ENCODE measurements at regions not wholly inside any gene's neighbourhood (a gene's known extent, or its start where the extent isn't known, plus 50 kb on each side); places are given as distances from the start of the nearest gene placed in this dataset.

DNA sequence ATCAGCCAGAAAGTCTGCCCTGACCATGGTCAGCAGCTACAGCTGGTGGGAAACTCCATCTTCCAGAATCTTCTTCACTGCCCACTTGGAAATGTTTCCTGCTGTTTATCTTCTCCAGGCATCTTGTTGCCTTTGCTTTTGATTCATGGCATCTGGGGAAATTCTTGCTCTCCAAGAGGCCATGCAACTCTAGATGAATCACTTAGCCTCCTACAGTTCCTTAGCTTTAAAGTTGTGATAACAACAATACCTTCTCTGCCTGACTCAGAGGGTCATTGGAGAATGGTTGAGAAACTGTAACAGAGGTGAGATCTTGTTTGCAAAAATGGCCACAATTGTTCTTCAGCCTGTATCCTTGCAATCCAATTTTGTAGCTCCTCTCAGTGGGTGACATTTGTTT, 121.0 kb upstream of the VRK1 start:
- Histone ChIP-seq H2BK120ac (ENCODE audit: low read depth, low read length, poor library complexity, severe bottlenecking) (no peak overlapping the region), H2BK15ac (ENCODE audit: low read depth, low read length) (no peak overlapping the region), H3K27me3 (ENCODE audit: insufficient read depth, low read length) (peaks cover 4% of the 10 kb centered on the region; the same call in 1 of the 2 replicates), H3K14ac (ENCODE audit: insufficient read depth, low read length) (no peak overlapping the region), H4K91ac (ENCODE audit: insufficient read length, low read depth, low read length) (no peak overlapping the region), H3K23ac (ENCODE audit: insufficient read length, low read depth, low read length) (no peak overlapping the region), H3K56ac (ENCODE audit: insufficient read length, low read depth, low read length) (no peak overlapping the region), H2AFZ (ENCODE audit: low read length) (no peak overlapping the region), H4K8ac (replicated peaks; ENCODE audit: insufficient read length, low read depth, low read length) (no peak overlapping the region), H3K4me2 (ENCODE audit: insufficient read depth, insufficient read length, low read length) (no peak overlapping the region), H3K23me2 (ENCODE audit: insufficient read length, low read depth, low read length, poor library complexity, severe bottlenecking) (no peaks in the 10 kb centered on the region), H4K5ac (ENCODE audit: insufficient read length, low read depth, low read length) (no peak overlapping the region), H2BK12ac (ENCODE audit: insufficient read length, low read depth, low read length) (no peak overlapping the region), H3K4ac (ENCODE audit: low read depth, low read length) (no peak overlapping the region), H2AK5ac (ENCODE audit: insufficient read length, low read length) (no peak overlapping the region), H3K9me3 (ENCODE audit: control insufficient read depth, low read depth, low read length) (no peaks in the 10 kb centered on the region), H3K79me2 (ENCODE audit: insufficient read depth, low read length) (no peaks in the 10 kb centered on the region), H3K27ac (ENCODE audit: insufficient read length, low read depth, low read length) (no peak overlapping the region), H3T11ph (ENCODE audit: low read length) (no peak overlapping the region), H3K18ac (ENCODE audit: insufficient read length, low read depth, low read length) (no peak overlapping the region), H4K20me1 (ENCODE audit: control insufficient read depth, insufficient read depth, insufficient read length) (no peaks in the 10 kb centered on the region), H2BK20ac (ENCODE audit: low read depth, low read length, poor library complexity, severe bottlenecking) (no peak overlapping the region), H3K79me1 (ENCODE audit: insufficient read depth, low read depth, low read length, poor library complexity, severe bottlenecking) (no peaks in the 10 kb centered on the region), H3K4me1 (ENCODE audit: insufficient read depth, low read length) (no peaks in the 10 kb centered on the region), H2BK5ac (ENCODE audit: insufficient read length, low read length) (no peak overlapping the region), H3K9ac (ENCODE audit: extremely low read depth, insufficient read length, low read length) (no peak overlapping the region)
- Mint-ChIP-seq H3K36me3 (ENCODE audit: insufficient read depth in 1 of 3, low read depth in 3 of 3) (no peaks in the 10 kb centered on the region), H3K4me1 (peaks cover 2 to 3% of the 10 kb centered on the region in 2 experiments; a peak in 2 of 4 replicates), H3K4me3 (no peak overlapping the region), H3K27ac (no peak overlapping the region), H3K27me3 (ENCODE audit: low read depth) (peaks cover 95% of the 10 kb centered on the region), H3K9me3 (no peaks in the 10 kb centered on the region; a peak in 1 of 5 replicates)
- DNase-seq, result no peak
- TF ChIP-seq, protein P1, sequence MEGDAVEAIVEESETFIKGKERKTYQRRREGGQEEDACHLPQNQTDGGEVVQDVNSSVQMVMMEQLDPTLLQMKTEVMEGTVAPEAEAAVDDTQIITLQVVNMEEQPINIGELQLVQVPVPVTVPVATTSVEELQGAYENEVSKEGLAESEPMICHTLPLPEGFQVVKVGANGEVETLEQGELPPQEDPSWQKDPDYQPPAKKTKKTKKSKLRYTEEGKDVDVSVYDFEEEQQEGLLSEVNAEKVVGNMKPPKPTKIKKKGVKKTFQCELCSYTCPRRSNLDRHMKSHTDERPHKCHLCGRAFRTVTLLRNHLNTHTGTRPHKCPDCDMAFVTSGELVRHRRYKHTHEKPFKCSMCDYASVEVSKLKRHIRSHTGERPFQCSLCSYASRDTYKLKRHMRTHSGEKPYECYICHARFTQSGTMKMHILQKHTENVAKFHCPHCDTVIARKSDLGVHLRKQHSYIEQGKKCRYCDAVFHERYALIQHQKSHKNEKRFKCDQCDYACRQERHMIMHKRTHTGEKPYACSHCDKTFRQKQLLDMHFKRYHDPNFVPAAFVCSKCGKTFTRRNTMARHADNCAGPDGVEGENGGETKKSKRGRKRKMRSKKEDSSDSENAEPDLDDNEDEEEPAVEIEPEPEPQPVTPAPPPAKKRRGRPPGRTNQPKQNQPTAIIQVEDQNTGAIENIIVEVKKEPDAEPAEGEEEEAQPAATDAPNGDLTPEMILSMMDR (conservative IDR thresholded peaks at IDR 0.05), result no peak

Measured in H9 (cell line).